NCI-H345 treated with DMSO at 0.1 percent for 48 hours (cell line): ENCODE measurements at regions not wholly inside any gene's neighbourhood (a gene's known extent, or its start where the extent isn't known, plus 50 kb on each side); places are given as distances from the start of the nearest gene placed in this dataset.
"Not testable (repeated sequence)": the region's sequence is repeated elsewhere in the genome, so short reads cannot be mapped to it uniquely, and the experiment has no call there.

ENCODE experiments used
- DNase-seq: peaks from one replicate; lab custom pipeline; 2025; ENCODE audit not compliant: unreplicated experiment; lab: John Stamatoyannopoulos, UW

DNA sequence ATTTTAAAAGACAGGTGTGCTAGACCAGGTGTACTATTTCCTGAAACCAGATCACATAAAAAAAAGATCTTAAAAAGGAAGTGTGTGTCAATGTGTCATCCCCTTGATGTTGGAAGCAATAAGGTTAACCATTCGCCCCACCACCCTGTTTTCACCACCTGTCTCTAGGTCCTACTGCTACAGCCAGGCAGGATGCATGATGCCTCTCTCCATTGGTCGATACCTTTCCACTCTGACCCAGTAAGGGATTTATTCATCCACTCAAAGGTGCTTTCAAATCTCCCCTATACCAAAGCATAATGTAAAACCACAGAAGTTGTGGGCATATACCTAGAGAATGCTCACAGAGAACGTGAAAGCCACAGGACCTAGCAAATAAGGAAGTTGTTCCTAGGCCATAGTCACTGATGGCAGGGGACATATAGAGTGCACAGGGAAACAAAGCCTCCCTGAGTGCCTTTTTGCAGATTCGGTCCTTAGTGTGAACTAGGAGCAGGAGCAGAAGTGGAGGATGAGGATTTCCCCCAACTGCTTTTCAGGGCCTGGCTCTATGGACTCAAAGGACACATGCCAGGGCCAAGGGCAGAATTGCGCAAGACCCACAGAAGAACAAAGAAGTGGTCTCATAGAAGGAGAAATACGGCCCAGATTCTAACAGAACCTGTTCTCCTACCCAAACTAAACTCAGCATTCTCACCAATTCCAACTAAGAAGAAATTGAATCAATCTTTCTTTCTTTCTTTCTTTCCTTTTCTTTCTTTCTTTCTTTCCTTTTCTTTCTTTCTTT, 631.5 kb upstream of the NRP1 start:
- no peak for DNase-seq

DNA sequence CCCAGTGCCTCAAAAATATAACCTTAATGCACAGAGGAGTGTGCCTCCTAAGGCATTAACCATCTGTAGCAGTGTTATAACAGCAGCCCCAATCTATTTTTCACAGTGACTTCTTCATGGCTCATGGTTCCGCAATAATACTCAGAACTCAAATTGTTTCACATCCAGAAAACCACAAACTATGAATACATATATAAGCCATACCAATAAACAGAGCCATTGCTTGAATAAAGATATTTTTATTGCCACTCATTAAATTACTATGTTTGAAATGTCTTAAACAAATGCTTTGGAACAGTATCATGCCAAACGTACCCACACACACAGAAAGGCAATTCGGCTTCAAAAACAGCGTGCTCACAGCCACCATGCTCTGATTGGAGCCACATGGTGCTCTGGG, 629.3 kb upstream of the NRP1 start:
- DNase-seq, result no peak

DNA sequence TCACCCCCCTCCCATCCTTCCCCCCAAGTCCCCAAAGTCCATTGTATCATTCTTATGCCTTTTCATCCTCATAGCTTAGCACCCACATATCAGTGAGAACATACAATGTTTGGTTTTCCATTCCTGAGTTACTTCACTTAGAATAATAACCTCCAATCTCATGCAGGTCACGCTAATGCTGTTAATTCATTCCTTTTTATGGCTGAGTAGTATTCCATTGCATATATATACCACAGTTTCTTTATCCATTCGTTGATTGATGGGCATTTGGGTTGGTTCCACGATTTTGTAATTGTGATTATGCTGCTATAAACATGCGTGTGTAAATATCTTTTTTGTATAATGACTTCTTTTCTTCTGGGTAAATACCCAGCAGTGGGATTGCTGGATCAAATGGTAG, 621.9 kb upstream of the NRP1 start:
- DNase-seq, result not testable (repeated sequence)

DNA sequence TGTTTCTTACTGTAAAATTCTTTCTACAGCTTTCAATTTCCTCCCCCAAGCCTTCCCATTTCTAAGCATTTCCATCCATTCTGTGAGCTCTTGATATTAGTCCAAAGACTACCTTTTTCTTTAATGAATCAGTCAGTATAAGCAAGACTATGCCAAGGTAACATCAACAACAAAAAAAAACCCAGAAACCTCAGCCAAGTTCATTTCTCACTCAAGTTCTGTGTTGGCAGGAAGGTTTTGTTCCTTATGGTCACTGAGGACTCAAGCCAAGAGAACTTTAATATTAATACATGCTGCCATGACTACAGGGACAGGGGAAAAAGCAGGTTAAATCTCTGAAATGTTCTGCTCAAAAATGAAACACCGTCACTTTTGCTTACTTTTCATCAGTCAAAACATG, 621.2 kb upstream of the NRP1 start:
- no peak for DNase-seq

DNA sequence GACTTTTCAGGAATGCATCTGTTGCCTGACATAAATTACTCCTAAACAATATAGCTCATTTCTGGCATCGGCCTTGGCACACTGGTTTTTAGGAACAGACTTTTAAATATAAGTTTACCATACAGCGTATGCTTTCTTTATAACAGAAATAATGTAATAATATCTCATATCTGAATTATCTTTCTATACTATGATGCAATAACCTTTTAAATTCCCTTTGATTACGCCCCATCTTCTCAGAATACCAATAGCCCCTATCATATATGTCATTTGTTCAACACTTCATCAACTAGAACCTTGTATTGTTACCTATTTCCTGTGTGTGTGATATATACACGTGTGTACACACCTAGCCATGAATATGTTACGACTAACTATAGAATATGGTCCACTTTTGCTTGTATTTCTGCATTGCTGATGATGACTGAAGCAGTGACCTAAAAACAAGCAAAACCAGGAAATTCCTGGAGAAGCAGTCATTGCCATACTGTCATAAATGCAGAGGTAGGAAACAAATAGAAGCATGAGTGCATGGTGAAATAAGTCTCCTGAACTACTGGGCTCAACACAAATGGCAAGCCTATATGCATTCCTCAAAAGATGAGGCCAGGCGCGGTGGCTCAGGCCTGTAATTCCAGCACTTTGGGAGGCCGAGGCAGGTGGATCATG, 618.4 kb upstream of the NRP1 start:
- DNase-seq, result no peak

DNA sequence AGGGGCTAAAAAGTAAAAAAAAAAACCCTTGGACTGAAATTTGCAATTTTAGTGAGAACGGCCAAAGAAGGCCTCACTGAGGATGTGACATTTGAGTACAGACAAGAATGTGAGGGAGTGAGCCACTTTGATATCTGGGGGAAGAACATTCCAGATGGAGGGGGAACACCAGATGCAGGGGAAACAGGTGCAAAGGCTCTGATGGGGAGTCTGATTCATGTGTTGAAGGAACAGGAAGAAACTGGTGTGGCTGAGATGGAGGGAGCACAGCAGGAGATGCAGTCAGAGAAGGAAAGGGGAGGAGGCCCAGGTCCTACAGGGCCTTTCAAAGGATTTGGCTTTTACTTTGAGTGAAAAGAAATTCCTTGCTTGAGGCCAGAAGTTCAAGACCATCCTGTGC, 615.7 kb upstream of the NRP1 start:
- DNase-seq, result no peak

DNA sequence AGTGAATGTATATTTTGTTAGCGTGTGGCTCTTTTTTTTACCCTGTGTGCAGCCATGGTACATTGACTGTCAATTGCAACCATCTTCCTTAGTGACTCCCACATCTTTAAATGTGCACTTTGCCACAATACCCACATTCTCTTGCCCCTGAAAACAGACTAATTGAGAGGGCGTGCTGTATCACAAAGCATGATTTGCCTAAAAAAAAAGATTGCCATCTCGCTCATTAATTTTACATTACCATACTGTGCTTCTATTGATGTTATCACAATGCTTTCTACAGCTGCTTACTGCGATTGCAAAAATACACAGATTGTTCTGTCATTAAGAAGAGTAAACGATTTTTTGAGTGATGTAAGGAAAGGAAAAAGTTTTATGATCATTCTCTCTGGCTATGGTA, 613.1 kb upstream of the NRP1 start:
- DNase-seq, result no peak

DNA sequence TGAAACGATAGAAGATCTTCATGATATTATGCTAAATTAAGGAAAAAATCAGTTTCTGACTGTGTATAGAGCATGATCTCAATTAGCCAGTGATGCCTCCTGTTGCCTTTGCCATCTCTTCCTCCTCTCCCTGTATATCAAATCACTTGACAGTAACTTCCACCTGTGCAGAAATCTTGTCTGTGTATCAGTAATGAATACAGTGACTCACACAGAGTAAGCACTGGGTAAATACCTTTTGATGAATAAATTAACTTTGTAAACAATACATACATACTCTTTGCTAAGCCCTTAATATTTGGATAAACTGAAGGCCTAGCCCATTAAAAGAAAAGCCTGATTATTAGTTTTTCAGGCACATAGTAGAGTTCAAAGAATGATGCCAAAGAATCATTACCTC, 610.6 kb upstream of the NRP1 start:
- no peak for DNase-seq

DNA sequence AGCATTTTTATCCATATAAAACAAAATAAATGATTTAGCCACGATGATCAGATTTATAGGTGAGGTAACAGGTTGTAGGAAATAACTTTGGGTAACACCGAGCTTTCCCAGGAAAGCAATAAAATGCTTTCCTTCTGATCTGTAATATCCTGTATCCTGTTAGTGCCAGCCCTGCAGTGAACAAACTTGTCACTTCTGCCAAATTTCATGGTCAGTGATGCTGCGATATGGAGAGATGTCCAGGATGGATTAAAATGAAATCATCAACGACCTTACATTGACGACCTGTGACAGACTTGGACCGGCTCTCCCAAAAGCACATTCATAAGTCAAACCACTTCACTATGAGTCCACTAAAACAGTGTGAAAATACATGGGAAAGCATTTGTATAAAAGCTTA, 608.0 kb upstream of the NRP1 start:
- no peak for DNase-seq

DNA sequence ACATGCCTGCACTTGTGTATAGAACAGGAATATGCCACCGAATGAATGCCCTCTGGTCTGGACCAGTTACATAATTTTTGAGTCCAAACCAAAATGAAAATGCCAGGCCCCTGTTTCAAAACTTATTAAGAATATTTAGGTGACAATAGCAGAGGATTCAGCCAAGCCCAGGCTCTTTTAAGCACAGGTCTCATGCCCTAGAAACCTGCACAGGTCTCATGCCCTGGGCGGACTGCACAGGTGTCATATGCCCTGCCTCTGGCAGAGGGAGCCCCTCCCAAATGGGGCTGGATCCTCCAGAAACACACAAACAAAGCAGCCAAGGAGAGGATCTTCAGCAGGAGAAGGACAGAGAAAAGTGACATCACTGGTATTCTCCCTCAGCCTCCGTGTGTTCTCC, 605.4 kb upstream of the NRP1 start:
- DNase-seq, result no peak

DNA sequence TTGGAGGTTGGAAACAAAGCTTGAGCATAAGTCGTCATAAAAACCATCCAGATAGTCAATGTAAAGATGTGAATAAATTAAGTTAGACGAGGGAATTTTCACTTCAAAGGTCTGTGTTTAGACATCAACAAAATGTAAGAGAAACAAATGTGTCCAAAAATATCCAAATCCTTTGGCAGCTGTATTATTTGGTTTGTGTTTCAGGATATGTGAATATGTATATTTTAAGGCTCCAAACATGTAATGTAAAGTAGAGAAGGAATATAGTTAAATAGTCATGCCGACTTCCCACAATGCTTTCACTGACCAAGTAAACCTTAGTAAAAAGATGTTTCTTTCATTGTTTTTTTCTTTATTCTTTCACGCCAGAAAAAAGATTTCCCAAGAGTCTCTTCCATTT, 604.9 kb upstream of the NRP1 start:
- no peak for DNase-seq

DNA sequence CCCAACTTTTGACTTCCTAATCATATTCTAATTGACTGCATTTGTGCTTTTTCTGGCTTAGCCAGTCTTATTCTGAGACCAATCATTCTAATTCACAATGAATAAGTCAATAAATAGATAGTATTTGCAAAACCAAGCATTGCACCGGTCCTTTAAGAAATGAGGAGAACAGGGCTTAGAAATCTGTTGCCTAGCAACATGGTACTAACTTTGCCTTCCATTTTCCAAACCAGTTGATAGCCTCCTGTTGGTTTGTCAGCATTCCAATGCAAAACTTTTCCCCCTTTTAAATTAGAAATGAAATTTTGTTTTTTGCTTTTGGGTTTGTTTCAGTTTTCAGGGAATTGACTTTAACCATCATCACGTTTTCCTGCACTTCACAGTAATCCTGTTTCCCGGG, 603.5 kb upstream of the NRP1 start:
- no peak for DNase-seq

DNA sequence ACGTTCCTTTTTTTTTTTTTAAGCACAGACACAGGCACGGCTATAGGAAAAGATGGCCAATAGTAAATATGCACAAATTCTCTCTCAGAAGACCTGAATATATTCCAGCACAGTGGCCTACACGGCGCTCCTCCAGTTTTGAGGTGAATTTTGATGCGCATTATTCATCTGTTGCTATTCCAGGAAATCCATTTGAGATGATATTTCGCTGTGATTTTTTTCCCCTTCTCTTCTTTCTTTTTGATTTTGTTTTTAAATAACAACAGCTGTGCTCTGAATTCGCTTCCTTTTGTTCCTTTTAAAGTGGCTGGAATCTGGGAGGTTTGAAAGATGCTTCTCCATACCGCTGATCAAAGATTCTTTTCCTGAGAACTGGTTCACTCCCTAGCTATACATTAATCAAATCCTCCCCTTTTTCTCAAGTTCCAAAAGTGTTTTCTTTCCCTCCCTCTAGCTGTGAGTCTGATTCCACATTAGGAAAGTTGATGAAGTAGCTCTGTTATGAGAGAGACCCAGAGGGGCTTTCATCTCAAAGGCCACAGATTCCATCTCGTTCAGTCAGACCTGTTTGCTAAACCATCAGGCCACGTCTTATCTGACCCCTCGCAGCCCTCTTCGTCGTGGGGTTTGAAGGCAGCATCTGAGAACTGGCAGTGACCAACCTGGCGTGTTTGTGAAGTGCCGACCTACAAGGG, 602.7 kb upstream of the NRP1 start:
- no peak for DNase-seq

DNA sequence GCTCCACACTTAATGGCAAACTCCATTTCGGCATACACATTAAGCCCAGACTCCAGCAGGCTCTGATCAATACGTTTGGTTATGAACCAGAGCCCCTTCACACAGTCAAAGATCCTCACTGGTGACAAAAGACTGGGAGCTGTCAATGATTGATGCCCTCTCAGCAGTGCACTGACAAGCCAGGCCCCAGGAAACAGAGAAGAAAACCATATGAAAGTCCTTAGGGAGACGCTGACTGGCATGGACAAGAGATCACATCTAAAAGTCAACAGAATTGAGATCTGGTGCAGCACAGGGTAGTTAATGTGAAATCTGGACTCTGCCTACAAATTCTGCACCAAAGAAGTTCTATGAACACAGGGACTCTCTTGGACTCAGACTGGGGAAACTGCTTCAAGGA, 600.9 kb upstream of the NRP1 start:
- no peak for DNase-seq

DNA sequence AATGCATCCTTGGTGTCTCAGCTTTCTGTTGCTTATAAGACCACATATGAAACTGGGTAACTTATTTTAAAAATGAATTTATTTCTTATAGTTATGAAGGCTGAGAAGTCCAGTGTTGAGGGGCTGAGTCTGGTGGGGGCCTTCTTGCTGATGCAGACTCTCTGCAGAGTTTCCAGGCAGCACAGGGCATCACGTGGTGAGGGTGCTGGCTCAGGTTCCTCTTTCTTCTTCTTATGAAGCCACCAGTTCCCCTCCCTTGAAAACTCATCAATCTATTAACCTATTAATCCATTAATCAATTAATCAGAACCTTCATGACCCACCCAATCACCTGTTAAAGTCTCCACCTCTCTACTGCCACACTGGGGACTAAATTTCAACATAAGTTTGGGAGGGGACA, 595.6 kb upstream of the NRP1 start:
- no peak for DNase-seq

DNA sequence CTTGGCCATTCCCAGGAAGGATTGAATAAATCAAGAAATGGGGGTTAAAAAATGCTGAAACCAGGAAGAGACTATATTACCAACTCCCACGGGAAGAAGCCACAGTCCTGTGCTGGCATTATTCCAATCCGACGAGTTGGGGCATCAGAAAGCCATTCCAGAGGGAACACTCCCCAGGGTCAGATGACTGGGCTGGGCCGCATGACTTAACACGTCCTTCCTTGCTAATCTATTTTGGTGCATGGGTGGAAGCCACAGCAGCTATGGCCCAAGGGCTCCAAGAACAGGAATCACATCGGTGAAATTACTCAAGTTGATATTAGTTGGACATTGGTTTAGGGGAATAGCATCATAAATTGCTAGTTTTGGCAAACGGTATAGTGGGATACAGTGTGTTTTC, 592.9 kb upstream of the NRP1 start:
- no peak for DNase-seq

DNA sequence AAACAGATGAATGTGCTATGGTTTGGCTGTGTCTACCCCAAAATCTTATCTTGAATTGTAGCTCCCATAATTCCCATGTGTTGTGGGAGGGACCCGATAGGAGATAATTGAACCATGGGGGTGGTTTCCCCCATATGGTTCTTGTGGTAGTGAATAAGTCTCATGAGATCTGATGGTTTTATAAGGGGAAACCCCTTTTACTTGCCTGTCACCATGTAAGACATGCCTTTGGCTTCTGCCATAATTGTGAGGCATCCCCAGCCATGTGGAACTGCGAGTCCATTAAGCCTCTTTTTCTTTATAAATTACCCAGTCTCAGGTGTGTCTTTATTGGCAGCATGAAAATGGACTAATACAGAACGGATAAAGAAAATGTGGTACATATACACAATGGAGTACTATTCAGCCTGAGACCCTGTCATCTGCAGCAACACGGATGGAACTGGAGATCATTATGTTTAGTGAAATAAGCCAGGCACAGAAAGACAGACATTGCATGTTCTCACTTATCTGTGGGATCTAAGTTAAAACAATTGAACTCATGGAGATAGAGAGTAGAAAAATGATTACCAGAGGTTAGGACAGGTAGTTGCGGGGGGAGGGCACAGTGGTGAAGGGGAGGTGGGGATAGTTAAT, 587.6 kb upstream of the NRP1 start:
- no peak for DNase-seq

DNA sequence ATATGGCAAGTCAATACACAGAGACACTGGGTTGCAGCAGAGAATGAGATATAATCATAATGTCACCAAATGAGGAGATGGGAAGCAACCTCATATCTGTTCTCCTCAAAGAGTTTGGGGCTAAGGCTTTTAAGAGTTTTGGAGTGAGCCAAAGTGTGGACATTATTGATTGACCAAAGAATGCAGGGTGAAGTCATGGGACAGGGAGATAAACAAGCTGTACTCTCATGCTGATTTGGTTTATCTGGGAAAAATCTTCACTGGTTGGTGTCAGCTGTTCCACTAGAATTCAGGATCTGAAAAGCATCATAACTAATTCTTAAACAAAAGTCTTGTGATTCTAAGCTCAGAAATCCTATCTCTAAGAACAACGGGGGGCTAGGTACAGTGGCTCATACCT, 585.9 kb upstream of the NRP1 start:
- DNase-seq, result no peak

DNA sequence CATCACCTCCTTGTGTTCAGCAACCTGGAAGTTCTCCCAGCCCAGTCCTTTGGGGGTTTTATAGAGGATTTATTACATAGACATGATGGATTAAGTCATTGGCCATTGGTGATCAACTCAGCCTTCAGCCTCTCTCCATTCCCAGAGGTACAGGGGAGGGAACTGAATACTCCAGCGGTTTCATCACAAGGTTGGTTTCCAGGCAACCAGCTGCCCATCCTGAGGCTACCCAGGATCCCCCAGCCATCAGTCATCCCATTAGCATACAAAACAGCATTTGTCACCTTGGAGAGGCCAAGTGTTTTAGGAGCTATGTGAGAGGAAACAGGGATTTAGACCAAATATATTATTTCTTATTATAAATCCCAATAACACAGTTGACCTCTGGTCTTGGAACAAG, 584.8 kb upstream of the NRP1 start:
- no peak for DNase-seq

DNA sequence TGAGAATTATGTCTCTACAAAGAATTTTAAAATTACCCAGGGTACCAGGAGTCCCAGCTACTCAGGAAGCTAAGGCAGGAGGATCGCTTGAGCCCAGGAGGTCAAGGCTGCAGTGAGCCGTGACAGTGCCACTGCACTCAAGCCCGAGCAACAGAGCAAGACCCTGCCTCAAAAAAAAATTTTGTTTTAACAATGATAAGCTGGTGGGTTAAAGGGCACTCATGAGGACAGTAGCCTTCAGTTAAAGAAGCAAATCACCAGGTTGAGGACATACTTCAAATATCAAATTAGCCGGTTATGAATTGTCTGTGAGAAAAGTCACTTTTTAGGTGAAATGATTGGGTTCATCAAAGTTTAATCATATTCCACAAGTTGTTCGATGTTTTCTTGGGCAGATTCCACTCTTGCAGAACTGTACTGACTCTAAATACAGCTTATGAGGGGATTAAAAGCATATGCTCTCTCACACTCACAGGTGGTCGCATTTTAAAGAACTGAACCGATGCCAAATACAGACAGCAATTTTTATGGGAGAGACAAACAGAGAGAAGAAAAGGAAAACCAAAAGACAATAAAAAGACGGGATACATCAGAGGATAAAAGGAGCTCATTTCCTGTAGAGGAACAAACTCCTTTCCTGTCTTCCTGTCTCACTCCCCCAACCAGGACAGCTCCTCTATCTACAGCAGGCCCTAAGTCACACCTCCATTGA, 582.8 kb upstream of the NRP1 start:
- DNase-seq, result no peak

DNA sequence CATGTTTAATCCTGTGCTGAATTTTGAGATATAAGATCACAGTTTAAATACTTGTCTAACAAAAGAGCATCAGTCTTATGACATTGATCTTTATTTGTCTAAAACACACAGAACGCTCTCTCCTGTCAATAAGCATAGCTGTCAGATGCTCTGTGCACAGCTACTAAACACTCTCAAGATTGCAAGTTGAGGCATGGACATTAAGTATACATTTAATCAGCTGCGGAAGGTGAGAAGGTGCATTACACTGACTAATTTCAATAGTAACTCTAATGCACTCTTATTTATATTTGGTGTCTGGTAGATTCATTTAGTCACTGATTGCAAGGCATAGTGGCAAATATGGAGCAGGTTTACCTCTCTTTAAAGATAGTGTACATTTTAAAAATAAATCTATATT, 580.3 kb upstream of the NRP1 start:
- DNase-seq, result no peak
